GM18508 (cell line): ENCODE measurements at regions not wholly inside any gene's neighbourhood (a gene's known extent, or its start where the extent isn't known, plus 50 kb on each side); places are given as distances from the start of the nearest gene placed in this dataset.
"Not testable (repeated sequence)": the region's sequence is repeated elsewhere in the genome, so short reads cannot be mapped to it uniquely, and the experiment has no call there.

Experiments used
- ATAC-seq: cut with Tn5 transposase; IDR thresholded peaks from one replicate; pipeline ENCODE4 v1.9.1; 2021; ENCODE audit warnings: moderate number of reproducible peaks; ENCODE audit not compliant: insufficient read depth, unreplicated experiment

GRCh38 chr21:16211339-16212303, 481.8 kb downstream of the USP25 start:
- no peak for ATAC-seq

- ATAC-seq, result no peak
These were observed 483.7 kb downstream of the USP25 start for GRCh38 chr21:16213518-16213917.

GRCh38 chr21:16215193-16215592, 485.4 kb downstream of the USP25 start:
- no peak for ATAC-seq

- ATAC-seq, result no peak
These were observed 485.9 kb downstream of the USP25 start for GRCh38 chr21:16215663-16216183.

- no peak for ATAC-seq
These were observed 486.6 kb downstream of the USP25 start for GRCh38 chr21:16216288-16216962.

- ATAC-seq, result no peak
These were observed 489.0 kb downstream of the USP25 start for GRCh38 chr21:16218682-16219343.

- not testable (repeated sequence) for ATAC-seq
These were observed 495.0 kb downstream of the USP25 start for GRCh38 chr21:16224756-16225155.

GRCh38 chr21:16239659-16240265, 510.0 kb downstream of the USP25 start:
- no peak for ATAC-seq

GRCh38 chr21:16241016-16241415, 511.2 kb downstream of the USP25 start:
- no peak for ATAC-seq

- ATAC-seq, result no peak
These were observed 511.7 kb downstream of the USP25 start for GRCh38 chr21:16241479-16241963.

- no peak for ATAC-seq
These were observed 513.6 kb downstream of the USP25 start for GRCh38 chr21:16243396-16243795.

- ATAC-seq, result no peak
These were observed 518.9 kb downstream of the USP25 start for GRCh38 chr21:16248705-16249104.

- no peak for ATAC-seq
These were observed 520.5 kb downstream of the USP25 start for GRCh38 chr21:16250273-16250672.

GRCh38 chr21:16258844-16259611, 529.2 kb downstream of the USP25 start:
- ATAC-seq, result no peak

- no peak for ATAC-seq
These were observed 532.3 kb downstream of the USP25 start for GRCh38 chr21:16262091-16262490.

GRCh38 chr21:16264319-16264718, 534.5 kb downstream of the USP25 start:
- no peak for ATAC-seq

- ATAC-seq, result no peak
These were observed 539.7 kb downstream of the USP25 start for GRCh38 chr21:16269476-16269875.

GRCh38 chr21:16279731-16280581, 550.2 kb downstream of the USP25 start:
- ATAC-seq, result no peak
